SK-N-MC (cell line): ENCODE measurements at regions not wholly inside any gene's neighbourhood (a gene's known extent, or its start where the extent isn't known, plus 50 kb on each side); places are given as distances from the start of the nearest gene placed in this dataset.

Source experiments
- EZH2 ChIP-seq: fragments of 200-600 bp; sonication (generic); IDR thresholded peaks from one replicate; pipeline ENCODE4 v1.6.1; 2017; ENCODE audit warnings: antibody characterized with exemption
- FOXP2 ChIP-seq: optimal IDR thresholded peaks from 2 replicates; pipeline ENCODE3; 2011; ENCODE audit warnings: mild to moderate bottlenecking, moderate library complexity; ENCODE audit not compliant: insufficient read depth; ENCODE audit errors: extremely low read length, control extremely low read depth
- POLR2AphosphoS5 ChIP-seq: IDR thresholded peaks from 2 replicates; pipeline ENCODE4 v1.6.1; 2012; ENCODE audit warnings: mild to moderate bottlenecking, low read depth, low read length, borderline replicate concordance

- TF ChIP-seq POLR2AphosphoS5 (no peak), EZH2 (no peak), FOXP2 (no peak)
Observed at GRCh38 chr14:85907536-85907935, 377.6 kb downstream of the FLRT2 start.
